ENCODE measurements at regions not wholly inside any gene's neighbourhood (a gene's known extent, or its start where the extent isn't known, plus 50 kb on each side); places are given as distances from the start of the nearest gene placed in this dataset.

DNA sequence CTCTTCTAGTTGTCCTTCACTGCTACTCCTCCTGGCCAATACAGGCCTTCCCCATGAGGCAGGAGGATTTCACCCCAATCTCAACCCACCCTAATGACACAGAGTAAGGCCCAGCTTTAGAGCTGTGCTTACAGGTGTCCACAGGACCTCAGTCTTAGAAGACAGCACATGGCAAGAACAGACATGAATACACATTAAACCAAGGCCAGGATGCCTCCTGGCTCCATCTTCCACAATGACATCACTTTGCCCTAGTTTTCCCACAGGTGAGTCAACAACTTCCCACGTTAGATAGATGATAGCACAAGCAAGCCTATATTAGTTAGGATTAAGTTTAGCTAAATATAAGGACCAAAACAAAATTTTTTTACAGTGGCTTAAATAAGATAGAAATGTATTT is 63.8 kb upstream of the NOCT start:
- H3K27me3 ChIP-seq, result no peaks in the 10 kb centered on the region
- 48% methylated on average over 1 of the region's 1 CpG for WGBS

DNA sequence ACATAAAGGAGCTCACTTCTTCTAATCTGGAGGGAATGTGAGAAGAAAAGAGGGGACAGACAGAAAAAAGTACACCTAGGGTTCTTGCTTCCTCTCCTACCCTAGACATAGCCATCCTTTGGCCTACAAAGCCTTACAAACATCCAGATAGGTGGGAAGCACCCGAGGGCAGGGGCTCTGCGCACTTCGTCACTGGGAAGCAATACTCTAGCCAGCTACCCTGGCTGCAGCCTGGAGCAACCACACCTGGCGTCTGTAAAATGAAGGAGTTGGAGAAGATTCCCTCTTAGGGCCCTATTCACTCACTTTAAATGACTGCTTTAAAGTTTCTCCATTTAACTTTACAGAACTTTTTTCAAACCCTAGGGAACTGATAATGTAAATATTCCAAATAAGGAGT is 65.7 kb upstream of the NOCT start:
- DNase-seq (ENCODE audit: low spot score in 2 of 2), result no peak
- H3K9me3 ChIP-seq, result no peaks in the 10 kb centered on the region
- H3K4me1 ChIP-seq, result peaks cover 34% of the 10 kb centered on the region
- H3K4me3 ChIP-seq, result no peak overlapping the region
- H3K27ac ChIP-seq, result no peak overlapping the region
- WGBS, result 54% methylated on average over 4 of the region's 4 CpGs
- TF ChIP-seq CTCF (IDR thresholded peaks at IDR 0.05) (no peak), POLR2A (IDR thresholded peaks at IDR 0.05) (no peak), POLR2AphosphoS5 (IDR thresholded peaks at IDR 0.05) (no peak), EP300 (IDR thresholded peaks at IDR 0.05) (no peak)
- no peaks in the 10 kb centered on the region for H3K27me3 ChIP-seq
- no peaks in the 10 kb centered on the region for H3K36me3 ChIP-seq

More for the DNA sequence above, 63.8 kb upstream of the NOCT start:
- no peak overlapping the region for H3K4me3 ChIP-seq
- peaks cover 27% of the 10 kb centered on the region for H3K4me1 ChIP-seq
- no peak for DNase-seq (ENCODE audit: low spot score in 2 of 2)
- TF ChIP-seq EP300 (IDR thresholded peaks at IDR 0.05) (no peak), POLR2A (IDR thresholded peaks at IDR 0.05) (no peak)
- peak overlapping the region; percentile 63 for H3K27ac ChIP-seq
- H3K9me3 ChIP-seq, result no peaks in the 10 kb centered on the region
- H3K36me3 ChIP-seq, result no peaks in the 10 kb centered on the region

DNA sequence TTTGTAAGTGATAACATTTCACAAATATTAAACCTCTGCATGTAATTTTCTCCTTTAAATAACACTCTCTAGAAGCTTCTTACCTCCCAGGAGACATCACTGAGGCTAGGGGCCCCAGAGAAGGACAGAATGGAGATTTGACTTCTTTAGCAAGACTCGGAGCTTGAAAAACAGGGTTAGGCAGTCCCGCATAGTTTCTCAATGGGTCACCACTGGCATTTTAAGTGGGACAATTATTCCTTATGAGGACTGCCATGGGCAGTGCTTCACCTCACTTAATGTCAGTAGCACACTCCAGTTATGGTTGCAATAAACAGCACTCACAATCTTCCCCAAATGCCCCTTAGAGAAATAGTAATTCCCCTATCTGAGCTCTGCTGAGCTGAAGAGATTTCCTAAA is 66.7 kb upstream of the NOCT start:
- no peak overlapping the region for H3K4me3 ChIP-seq
- WGBS, result 84% methylated on average over 2 of the region's 2 CpGs
- TF ChIP-seq POLR2AphosphoS5 (IDR thresholded peaks at IDR 0.05) (no peak), EP300 (IDR thresholded peaks at IDR 0.05) (no peak), POLR2A (IDR thresholded peaks at IDR 0.05) (no peak), CTCF (IDR thresholded peaks at IDR 0.05) (no peak)
- H3K4me1 ChIP-seq, result peaks cover 26% of the 10 kb centered on the region
- no peak overlapping the region for H3K27ac ChIP-seq
- H3K9me3 ChIP-seq, result no peaks in the 10 kb centered on the region
- no peaks in the 10 kb centered on the region for H3K36me3 ChIP-seq
- H3K27me3 ChIP-seq, result no peaks in the 10 kb centered on the region
- DNase-seq (ENCODE audit: low spot score in 2 of 2), result no peak

- Histone ChIP-seq H3K27me3 (no peaks in the 10 kb centered on the region), H3K36me3 (no peaks in the 10 kb centered on the region), H3K4me1 (peaks cover 7% of the 10 kb centered on the region), H3K27ac (no peak overlapping the region), H3K4me3 (no peak overlapping the region), H3K9me3 (no peaks in the 10 kb centered on the region)
- 78% methylated on average over 1 of the region's 1 CpG for WGBS
- no peak for DNase-seq (ENCODE audit: low spot score in 2 of 2)
- no peak for TF ChIP-seq POLR2AphosphoS5 (IDR thresholded peaks at IDR 0.05)
- TF ChIP-seq EP300 (IDR thresholded peaks at IDR 0.05), result no peak
- TF ChIP-seq POLR2A (IDR thresholded peaks at IDR 0.05), result no peak
- no peak for TF ChIP-seq CTCF (IDR thresholded peaks at IDR 0.05)
Observed at GRCh38 chr4:138946306-138946705, 69.3 kb upstream of the NOCT start.

DNA sequence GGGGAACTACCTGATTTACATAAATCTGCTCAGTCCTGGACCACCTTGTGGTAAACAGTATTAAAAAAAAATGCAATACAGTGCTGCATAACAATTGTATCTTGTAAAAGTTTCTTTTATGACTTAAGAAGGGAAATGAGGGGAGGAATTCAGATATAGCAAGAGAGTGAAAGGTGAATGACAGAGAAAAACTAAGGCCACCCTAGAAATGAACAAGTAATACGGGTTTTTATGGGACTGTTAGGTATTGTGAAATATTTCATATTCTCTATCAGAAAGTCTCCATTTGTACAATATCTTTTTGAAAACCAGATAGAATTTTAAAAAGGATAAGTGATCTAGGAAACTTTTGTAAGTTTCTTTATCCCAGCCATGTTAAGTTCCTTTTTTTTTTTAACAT is 69.7 kb upstream of the NOCT start:
- Histone ChIP-seq H3K27me3 (no peaks in the 10 kb centered on the region), H3K27ac (no peak overlapping the region), H3K4me3 (no peak overlapping the region), H3K36me3 (no peaks in the 10 kb centered on the region), H3K4me1 (peaks cover 7% of the 10 kb centered on the region), H3K9me3 (no peaks in the 10 kb centered on the region)
- no peak for TF ChIP-seq CTCF (IDR thresholded peaks at IDR 0.05)
- TF ChIP-seq POLR2AphosphoS5 (IDR thresholded peaks at IDR 0.05), result no peak
- no peak for TF ChIP-seq POLR2A (IDR thresholded peaks at IDR 0.05)
- TF ChIP-seq EP300 (IDR thresholded peaks at IDR 0.05), result no peak
- 49% methylated on average over 1 of the region's 1 CpG for WGBS
- no peak for DNase-seq (ENCODE audit: low spot score in 2 of 2)

- Histone ChIP-seq H3K4me3 (no peak overlapping the region), H3K27ac (no peak overlapping the region), H3K36me3 (no peaks in the 10 kb centered on the region), H3K9me3 (no peaks in the 10 kb centered on the region), H3K4me1 (peaks cover 7% of the 10 kb centered on the region), H3K27me3 (no peaks in the 10 kb centered on the region)
- no peak for TF ChIP-seq POLR2A (IDR thresholded peaks at IDR 0.05)
- no peak for TF ChIP-seq EP300 (IDR thresholded peaks at IDR 0.05)
- TF ChIP-seq CTCF (IDR thresholded peaks at IDR 0.05), result no peak
- TF ChIP-seq POLR2AphosphoS5 (IDR thresholded peaks at IDR 0.05), result no peak
- no peak for DNase-seq (ENCODE audit: low spot score in 2 of 2)
- WGBS, result 48% methylated on average over 2 of the region's 2 CpGs
Observed at GRCh38 chr4:138945401-138945800, 70.2 kb upstream of the NOCT start.
